Prostate gland (tissue), 2 donors: ENCODE measurements at regions not wholly inside any gene's neighbourhood (a gene's known extent, or its start where the extent isn't known, plus 50 kb on each side); places are given as distances from the start of the nearest gene placed in this dataset.
A peak's percentile ranks its signal among the peaks of the same experiment; 100 is the strongest.

Experiments
- POLR2A ChIP-seq: fragments of 450-650 bp; IDR thresholded peaks from one replicate; pipeline ENCODE4 v1.6.1; 2016; ENCODE audit warnings: antibody characterized with exemption, mild to moderate bottlenecking
- POLR2AphosphoS5 ChIP-seq: sonication (generic); formaldehyde crosslinking; IDR thresholded peaks from one replicate; pipeline ENCODE4 v1.6.1; 2017; ENCODE audit warnings: antibody characterized with exemption
- TF ChIP-seq, protein P1 (sequence below), 4 experiments: fragments of 200-600 bp in 2 of 4; fragments of 450-650 bp in 2 of 4; sonication (generic) in 2 of 4; IDR thresholded peaks; 1 replicate in 3 of 4; 2 replicates in 1 of 4; pipeline ENCODE4 v1.5.1; 2016 to 2019; ENCODE audit warnings: antibody characterized with exemption in 4 of 4, mild to moderate bottlenecking in 2 of 4, moderate library complexity in 2 of 4

DNA sequence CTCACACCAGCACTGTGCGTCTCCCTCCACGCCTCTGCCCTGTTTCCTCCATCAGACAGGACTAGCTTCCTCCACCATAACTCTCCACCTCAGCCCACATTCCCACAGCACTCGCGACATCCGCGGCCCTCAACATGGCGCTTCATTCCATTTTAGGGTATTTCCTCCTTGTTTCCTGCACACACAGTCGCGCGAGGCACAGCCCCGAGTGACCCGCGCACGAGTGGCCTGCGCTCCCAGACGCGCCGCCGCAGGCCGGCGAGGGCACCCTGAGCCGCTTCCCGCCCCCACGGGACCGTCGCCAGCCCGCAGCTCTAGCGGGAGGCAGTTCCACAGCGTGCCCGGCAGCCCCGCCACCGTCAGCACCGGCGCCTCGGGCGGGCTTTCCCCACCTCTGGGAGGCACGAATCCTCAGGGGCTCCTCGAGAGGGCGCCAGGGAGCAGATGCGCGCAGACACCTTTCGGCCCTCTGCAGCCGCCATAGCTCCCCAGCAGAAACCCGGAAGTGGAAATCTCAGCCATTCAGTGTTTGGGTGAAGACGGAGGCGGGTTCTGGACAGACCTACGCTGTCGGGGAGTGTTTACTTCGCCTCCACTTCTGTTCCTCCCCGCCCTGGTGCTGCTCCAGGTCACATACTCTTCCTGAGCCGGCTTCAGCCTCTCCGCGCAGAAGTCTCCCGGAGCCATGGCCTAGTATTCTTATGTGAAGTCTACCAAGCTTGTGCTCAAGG, 136.6 kb downstream of the FOXD4L6 start:
- TF ChIP-seq, protein P1, sequence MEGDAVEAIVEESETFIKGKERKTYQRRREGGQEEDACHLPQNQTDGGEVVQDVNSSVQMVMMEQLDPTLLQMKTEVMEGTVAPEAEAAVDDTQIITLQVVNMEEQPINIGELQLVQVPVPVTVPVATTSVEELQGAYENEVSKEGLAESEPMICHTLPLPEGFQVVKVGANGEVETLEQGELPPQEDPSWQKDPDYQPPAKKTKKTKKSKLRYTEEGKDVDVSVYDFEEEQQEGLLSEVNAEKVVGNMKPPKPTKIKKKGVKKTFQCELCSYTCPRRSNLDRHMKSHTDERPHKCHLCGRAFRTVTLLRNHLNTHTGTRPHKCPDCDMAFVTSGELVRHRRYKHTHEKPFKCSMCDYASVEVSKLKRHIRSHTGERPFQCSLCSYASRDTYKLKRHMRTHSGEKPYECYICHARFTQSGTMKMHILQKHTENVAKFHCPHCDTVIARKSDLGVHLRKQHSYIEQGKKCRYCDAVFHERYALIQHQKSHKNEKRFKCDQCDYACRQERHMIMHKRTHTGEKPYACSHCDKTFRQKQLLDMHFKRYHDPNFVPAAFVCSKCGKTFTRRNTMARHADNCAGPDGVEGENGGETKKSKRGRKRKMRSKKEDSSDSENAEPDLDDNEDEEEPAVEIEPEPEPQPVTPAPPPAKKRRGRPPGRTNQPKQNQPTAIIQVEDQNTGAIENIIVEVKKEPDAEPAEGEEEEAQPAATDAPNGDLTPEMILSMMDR (IDR thresholded peaks at IDR 0.05), result peak; percentile 72 to 99 (median 87)
- TF ChIP-seq POLR2A (peak; percentile 68), POLR2AphosphoS5 (peak; percentile 88)
